GM06990 (cell line): ENCODE measurements at regions not wholly inside any gene's neighbourhood (a gene's known extent, or its start where the extent isn't known, plus 50 kb on each side); places are given as distances from the start of the nearest gene placed in this dataset.

Source experiments
- DNase-seq: peaks from one replicate; pipeline ENCODE4 v3.0.0-alpha.2; 2011; ENCODE audit not compliant: insufficient read length; ENCODE audit errors: extremely low read depth
- H3K27me3 ChIP-seq: replicated peaks from 2 replicates; pipeline ENCODE4 v1.6.0; 2011; ENCODE audit warnings: low read length; ENCODE audit not compliant: control insufficient read depth, insufficient read depth
- H3K36me3 ChIP-seq: 2 replicates; pipeline ENCODE4 v1.5.1; 2011; ENCODE audit warnings: low read length; ENCODE audit not compliant: control insufficient read depth, insufficient read depth
- H3K4me3 ChIP-seq: replicated peaks from 2 replicates; pipeline ENCODE4 v1.5.1; 2011; ENCODE audit warnings: low read depth, mild to moderate bottlenecking, control low read depth, low read length
- TF ChIP-seq, protein P1 (sequence below): IDR thresholded peaks from 2 replicates; pipeline ENCODE4 v1.5.1; 2011; ENCODE audit warnings: low read length, control low read depth, mild to moderate bottlenecking, inconsistent platforms; ENCODE audit not compliant: insufficient read depth, poor library complexity, severe bottlenecking

DNA sequence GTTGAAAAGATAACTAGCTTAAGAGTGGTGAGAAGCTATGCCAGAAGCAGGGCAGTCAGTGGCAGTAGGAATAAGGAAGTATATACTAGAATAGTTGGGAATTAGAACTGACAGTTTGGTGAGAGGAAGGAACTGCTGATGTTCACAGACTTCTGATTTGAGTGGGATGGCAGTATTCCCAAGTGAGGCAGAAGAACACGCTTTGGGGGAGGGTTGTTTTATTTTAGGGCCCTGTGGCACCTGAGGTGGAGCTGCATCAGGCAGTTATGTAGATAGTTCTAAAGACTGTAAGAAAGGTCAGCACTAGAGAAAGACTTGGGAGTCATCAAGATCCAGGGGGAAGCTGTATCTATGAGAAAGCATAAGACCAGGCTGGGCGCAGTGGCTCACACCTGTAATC is 66.3 kb upstream of the TNRC6B start:
- Histone ChIP-seq H3K27me3 (no peaks in the 10 kb centered on the region), H3K36me3 (no peaks in the 10 kb centered on the region), H3K4me3 (no peak overlapping the region)
- no peak for DNase-seq
- TF ChIP-seq, protein P1, sequence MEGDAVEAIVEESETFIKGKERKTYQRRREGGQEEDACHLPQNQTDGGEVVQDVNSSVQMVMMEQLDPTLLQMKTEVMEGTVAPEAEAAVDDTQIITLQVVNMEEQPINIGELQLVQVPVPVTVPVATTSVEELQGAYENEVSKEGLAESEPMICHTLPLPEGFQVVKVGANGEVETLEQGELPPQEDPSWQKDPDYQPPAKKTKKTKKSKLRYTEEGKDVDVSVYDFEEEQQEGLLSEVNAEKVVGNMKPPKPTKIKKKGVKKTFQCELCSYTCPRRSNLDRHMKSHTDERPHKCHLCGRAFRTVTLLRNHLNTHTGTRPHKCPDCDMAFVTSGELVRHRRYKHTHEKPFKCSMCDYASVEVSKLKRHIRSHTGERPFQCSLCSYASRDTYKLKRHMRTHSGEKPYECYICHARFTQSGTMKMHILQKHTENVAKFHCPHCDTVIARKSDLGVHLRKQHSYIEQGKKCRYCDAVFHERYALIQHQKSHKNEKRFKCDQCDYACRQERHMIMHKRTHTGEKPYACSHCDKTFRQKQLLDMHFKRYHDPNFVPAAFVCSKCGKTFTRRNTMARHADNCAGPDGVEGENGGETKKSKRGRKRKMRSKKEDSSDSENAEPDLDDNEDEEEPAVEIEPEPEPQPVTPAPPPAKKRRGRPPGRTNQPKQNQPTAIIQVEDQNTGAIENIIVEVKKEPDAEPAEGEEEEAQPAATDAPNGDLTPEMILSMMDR, result no peak

DNA sequence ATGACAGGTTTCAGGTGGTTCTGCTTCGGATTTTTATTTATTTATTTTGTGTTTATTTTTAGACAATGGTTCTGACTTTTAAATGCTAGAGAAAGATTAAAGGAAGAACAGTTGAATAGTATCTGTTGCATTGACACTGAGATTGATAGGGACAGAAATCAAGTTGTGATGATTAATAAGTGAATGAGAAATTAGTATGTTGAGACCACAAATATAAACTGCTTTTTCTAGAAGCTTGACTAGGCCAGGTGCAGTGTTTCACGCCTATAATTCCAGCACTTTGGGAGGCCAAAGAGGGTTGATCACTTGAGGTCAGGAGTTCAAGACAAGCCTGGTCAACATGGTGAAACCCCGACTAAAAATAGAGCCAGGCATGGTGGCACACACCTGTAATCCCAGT is 65.1 kb upstream of the TNRC6B start:
- Histone ChIP-seq H3K36me3 (no peaks in the 10 kb centered on the region), H3K4me3 (no peak overlapping the region), H3K27me3 (no peaks in the 10 kb centered on the region)
- no peak for DNase-seq
- TF ChIP-seq, protein P1, result no peak

DNA sequence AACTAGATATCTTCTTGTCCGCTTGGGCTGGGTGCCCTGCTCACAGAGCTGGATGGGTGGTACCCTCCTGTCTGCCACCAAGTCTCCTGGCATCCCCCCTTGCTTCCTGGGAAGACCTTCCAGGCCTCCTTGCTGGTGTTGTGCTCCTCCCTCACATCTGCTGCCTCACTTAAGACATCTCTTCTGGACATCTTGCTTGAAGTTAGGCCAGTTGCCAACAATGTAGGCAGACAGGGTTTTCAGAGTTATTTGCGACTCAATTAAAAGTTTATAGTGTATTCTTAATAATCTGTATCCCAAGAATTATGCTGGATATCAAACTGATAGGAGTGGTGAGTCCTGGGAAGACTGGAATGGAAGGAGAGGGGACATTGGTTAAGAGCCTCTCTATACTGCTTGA is 64.0 kb upstream of the TNRC6B start:
- Histone ChIP-seq H3K4me3 (no peak overlapping the region), H3K36me3 (no peaks in the 10 kb centered on the region), H3K27me3 (no peaks in the 10 kb centered on the region)
- no peak for DNase-seq
- TF ChIP-seq, protein P1, result no peak

DNA sequence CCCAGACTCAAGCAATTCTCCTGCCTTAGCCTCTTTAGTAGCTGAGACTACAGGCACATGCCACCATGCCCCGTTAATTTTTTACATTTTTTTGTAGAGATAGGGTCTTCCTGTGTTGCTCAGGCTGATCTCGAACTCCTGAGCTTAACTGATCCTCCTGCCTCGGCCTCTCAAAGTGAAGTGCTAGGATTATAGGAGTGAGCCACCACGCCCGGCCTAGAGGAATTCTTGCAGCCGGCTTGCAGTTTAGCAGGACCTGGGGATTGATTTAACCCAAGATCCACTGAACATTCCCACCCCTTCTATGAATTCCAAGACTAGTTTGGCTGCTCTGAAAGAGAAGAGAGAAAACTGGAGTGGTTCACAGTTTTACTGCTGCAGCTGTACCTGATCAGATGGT is 63.3 kb upstream of the TNRC6B start:
- no peaks in the 10 kb centered on the region for H3K27me3 ChIP-seq
- TF ChIP-seq, protein P1, result no peak
- no peak for DNase-seq
- no peaks in the 10 kb centered on the region for H3K36me3 ChIP-seq
- no peak overlapping the region for H3K4me3 ChIP-seq

DNA sequence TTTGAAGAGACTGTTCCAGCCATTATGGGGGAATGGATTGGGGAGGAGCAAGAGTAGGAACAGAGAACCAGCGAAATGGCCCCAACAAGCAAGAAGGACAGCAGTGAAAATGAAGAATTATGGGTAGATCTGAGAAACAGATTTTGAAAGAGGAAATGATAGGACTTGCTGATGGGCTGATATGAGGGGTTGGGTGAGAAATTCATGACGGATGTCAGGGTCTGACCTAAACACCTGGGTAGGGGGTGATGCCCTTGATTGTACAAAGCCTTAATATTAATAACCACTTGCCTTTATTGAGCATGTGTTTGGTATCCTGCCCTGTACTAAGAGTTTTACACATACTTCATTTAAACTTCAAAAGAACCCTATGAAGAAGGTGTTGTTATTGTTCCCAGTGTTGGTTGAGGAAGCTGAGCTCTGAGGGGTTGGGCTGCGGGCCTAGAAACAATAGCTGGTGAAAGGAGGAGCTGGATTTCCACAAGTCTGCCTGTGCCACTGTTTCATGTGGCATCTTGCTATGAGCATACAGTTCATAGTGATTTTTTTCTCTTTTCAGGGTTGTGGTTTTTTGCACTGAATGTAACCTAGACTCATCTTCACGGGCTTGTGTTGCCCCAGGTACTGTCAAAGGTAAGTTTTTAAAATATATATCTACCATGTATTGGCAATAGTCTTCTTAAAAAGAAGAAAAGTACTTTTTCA is 61.1 kb upstream of the TNRC6B start:
- no peaks in the 10 kb centered on the region for H3K27me3 ChIP-seq
- H3K36me3 ChIP-seq, result no peaks in the 10 kb centered on the region
- H3K4me3 ChIP-seq, result no peak overlapping the region
- TF ChIP-seq, protein P1, result no peak
- no peak for DNase-seq

DNA sequence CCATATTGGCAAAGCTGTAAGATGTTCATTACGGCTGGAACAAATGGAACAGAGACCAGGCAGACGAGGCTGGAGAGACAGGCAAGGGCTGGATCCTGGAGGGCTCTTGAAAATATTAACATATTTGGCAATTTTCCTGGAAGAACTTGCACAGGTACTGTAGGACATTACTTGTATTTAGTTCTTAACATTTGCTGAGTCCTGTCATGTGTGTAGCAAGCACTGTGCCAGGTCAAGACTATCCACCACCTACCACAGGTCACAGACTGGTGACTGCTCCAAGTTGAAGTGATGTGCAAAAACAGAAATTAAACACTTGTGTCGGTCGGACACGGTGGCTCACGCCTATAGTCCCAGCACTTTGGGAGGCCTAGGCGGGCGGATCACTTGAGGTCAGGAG is 58.7 kb upstream of the TNRC6B start:
- H3K36me3 ChIP-seq, result no peaks in the 10 kb centered on the region
- TF ChIP-seq, protein P1, result no peak
- H3K27me3 ChIP-seq, result no peaks in the 10 kb centered on the region
- no peak overlapping the region for H3K4me3 ChIP-seq
- DNase-seq, result no peak
